Stimulated activated CD4-positive, alpha-beta T cell treated with anti-CD3 and anti-CD28 coated beads, TNF-alpha, amount 100 ng/mL, for 1 hour (primary cell): ENCODE measurements at regions not wholly inside any gene's neighbourhood (a gene's known extent, or its start where the extent isn't known, plus 50 kb on each side); places are given as distances from the start of the nearest gene placed in this dataset.

Experiments used
- DNase-seq, 3 donors: peaks; one replicate each; pipeline ENCODE4 v3.0.0-alpha.2; 2020; ENCODE audit warnings: low read depth in 3 of 3, low spot score in 1 of 3

DNA sequence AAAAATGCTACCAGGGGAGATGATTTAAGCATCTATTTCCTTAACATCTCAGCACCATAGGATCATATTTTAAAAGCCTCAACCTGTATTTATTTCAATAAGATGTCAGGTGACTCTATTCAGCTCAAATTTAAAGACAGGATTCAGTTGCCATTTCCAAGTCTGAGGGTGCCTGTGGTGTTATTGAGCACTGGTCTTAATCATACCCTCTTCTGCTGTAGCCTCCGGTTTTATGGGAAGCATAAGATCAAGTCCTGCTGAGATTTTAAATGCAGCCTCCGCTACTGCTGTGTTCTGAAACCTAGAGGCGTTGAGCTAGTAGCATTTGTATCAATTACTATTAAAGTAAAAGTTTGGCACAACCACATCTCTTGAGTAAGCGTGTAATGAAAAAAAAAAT lies 185.7 kb upstream of the NWD2 start:
- no peak for DNase-seq

- no peak for DNase-seq
Measured at GRCh38 chr4:37066159-37066558, 178.4 kb upstream of the NWD2 start.

GRCh38 chr4:37068580-37068979 lies 176.0 kb upstream of the NWD2 start:
- no peak for DNase-seq

DNA sequence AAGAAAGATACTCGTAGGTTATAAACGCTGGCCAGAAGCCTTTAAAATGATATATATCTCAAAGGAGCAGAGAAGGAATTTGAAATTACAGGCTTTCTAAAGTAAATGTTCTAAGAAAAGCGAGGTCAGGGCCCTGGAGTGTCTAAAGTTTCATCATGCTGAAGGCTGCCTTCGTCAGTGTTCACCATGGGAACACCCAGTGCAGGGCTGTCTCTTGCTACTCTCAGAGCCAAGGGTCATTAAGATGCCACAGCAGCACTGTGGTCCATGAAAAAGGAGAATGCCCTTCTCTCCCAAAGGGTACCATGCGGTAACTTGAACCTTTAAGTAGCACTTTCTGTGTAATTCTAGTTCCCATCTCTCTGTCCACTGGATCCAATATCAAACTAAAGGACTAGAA lies 174.5 kb upstream of the NWD2 start:
- no peak for DNase-seq

DNA sequence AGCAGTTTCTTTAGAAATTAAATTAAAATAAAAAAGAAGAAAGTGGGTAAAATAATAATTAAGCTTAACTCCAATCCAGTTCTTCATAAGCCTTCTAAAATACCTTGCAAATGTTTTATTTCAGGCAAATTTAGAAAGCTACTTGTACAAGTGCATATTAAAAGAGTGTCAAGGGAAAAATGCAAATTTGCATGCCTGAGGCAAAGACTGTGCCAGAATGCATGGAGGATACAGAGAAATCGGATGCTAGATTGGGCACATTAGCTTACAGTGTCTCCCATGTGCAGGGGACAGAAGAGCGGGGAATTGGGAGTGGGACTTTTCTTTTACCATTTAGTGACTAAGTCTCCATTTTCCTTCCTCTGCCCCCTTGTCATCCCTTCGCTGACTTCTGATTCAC lies 173.0 kb upstream of the NWD2 start:
- DNase-seq = no peak

GRCh38 chr4:37073226-37073840 lies 171.2 kb upstream of the NWD2 start:
- DNase-seq = no peak

DNA sequence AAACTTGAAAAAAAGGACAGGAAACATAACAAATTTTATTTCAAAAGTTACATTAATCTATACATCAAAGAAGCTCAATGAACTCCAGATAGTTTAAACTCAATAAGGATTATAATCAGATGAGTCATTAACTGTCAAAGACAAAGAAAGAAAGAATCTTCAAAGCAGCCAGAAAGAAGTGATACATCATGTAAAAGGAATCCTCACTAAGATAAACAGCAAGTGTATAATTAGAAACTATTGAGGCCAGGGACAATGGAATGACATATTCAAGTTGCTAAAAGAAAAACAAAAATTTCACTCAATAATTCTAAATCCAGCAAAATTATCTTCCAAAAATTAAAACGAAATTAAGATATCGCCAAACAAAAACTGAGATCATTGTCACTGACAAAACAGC lies 161.6 kb upstream of the NWD2 start:
- no peak for DNase-seq

GRCh38 chr4:37095925-37096324 lies 148.6 kb upstream of the NWD2 start:
- no peak for DNase-seq

DNA sequence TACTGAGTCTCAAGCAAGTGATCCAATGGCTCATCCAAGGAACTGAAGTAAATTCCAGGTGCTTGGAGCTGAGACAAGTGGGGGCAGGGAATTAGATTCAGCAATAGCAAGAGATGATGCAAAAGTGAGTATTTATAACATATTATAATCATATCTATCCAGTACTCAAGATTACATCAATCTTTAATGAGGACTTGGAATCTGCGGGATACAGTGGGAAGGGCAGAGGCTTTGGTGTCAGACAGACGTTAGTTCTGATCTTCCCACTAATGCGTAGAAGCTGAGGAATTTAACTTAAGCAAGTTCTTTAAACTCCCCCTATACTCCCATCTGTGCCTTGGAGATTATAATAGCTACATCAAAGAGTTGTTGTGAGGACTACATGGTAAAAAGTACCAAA lies 143.4 kb upstream of the NWD2 start:
- DNase-seq = no peak

- no peak for DNase-seq
Measured at GRCh38 chr4:37101686-37102085, 142.9 kb upstream of the NWD2 start.

DNA sequence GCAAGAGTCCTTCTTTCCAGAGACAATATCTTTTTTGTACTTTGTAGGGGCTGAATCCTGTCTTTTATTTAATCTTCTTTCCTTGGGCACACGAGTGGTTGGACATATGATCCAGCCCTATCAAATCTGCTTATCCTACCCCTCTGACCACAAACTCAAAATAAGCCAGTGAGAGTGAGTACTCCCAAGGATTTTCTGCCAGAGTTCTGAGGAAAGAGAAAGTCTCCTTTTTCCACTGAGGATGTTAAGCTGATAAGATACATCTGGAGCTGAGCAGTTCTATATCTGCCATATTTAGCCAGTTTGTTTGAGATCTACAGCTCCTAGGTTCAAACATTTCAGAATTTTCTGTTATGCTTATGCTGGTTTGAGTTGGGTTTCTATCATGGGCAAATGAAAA lies 134.8 kb upstream of the NWD2 start:
- no peak for DNase-seq

GRCh38 chr4:37124800-37125199 lies 119.7 kb upstream of the NWD2 start:
- no peak for DNase-seq

GRCh38 chr4:37126051-37126450 lies 118.5 kb upstream of the NWD2 start:
- DNase-seq = no peak

GRCh38 chr4:37130465-37130864 lies 114.1 kb upstream of the NWD2 start:
- no peak for DNase-seq

DNA sequence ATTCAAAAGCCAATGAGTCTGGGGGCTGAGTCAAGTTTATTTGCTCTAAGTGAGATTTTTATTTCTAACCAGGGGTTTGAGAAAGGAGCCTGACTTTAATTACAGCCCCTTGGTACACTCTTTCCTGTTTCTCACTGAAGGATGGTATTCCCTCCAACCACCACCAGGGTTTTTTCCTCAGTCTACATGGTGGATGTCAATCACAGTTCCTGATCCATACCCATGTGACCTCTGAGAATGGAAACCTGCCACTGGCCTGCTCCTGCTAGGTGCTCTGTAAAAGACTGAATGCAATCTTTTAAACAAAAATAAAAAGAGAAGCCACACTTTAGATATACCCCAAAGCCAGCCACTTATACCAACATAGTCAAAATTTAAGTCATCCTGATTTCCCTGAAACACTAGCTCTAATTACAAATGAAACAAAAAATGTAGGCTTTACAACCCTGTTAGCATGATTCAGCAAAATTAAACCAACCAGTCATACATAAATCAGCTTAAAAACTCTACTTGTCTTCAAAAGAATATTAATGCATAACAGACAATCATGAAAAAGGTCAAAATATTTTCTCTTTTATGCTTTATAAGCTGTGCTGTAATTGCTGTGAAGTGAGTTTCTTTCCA lies 112.1 kb upstream of the NWD2 start:
- DNase-seq = no peak

DNA sequence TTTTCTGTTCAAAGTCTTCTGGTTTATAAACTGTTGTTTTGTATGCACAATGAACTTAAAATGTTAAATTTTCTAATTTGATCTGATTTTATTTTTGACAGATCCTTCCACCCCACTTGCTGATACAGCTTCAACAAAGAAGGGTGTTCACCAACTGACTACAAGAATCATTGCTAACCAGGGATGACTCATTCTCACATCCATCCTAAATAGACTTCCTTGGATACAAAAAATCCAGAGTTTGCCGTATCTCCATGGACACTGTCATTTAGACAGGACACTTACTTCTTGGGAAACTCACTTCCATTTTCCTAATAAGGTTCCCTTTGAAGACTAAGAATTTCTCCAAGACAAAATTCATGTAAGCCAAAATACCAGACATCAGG lies 111.6 kb upstream of the NWD2 start:
- DNase-seq = no peak

GRCh38 chr4:37138019-37138653 lies 106.4 kb upstream of the NWD2 start:
- no peak for DNase-seq

DNA sequence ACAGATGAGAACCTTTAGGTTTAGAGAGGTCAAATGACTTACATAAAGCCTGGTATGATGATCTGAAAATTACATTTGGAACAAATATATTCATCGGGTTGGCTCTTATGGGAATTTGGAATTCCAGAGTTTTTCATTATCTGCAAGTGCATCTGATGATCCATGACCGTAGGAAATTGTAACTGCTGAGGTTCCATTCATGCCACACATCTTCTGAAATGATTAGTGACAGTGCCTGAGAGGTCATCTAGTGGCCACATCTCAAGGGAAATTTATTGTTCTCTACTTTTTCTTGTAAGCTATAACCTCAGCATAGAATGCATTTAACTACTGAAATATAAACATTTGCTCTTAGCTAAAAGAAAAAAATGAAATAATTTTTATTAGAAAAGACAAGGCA lies 105.8 kb upstream of the NWD2 start:
- DNase-seq = no peak

DNA sequence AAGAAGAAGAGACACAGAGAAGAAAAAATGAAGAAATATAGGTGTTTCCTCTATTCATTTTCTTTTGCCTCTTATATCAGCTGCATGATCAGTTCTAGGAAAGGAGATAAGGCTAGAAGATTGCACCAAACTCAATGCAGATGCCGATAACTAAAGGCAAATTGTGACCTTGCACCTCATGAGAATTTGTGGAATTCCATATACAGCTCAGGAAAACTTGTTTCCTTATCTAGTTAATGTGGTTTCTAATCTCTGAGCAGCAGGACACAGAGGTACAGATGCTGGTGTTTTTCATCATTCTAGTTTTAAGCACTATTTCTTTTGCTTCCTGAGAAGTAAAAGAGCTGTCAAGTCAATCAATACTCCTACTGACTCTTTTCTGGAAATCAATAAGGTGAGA lies 104.6 kb upstream of the NWD2 start:
- DNase-seq = no peak

GRCh38 chr4:37146260-37146659 lies 98.3 kb upstream of the NWD2 start:
- DNase-seq = no peak

DNA sequence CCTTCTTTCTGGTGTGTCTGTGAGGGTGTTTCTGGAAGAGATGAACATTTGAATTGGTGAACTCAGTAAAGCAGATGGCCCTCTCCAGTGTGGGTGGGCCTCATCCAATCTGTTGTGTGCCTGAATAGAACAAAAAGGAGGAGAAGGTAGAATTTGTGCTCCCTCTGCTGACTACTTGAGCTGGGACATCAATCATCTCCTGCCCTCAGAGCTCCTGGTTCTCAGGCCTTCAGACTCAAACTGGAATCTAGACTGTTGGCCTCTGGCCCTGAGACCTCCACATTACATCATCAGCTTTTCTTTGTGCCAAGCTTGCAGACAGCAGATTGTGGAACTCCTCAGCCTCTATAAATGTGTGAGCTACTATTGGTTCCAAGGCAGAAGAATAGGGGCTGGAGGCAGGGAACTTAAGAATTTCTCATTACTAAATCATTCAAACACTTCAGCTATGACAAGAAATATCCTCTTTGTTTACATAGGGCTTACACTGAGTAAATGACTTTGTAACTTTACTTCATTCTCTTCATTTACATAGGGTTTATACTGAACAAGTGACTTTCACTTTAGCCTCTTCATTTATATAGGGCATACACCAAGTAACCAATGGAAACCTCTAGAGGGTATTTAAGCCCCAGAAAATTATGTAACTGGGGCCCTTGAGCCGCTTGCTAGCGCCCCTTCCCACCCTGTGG lies 86.9 kb upstream of the NWD2 start:
- DNase-seq = no peak

DNA sequence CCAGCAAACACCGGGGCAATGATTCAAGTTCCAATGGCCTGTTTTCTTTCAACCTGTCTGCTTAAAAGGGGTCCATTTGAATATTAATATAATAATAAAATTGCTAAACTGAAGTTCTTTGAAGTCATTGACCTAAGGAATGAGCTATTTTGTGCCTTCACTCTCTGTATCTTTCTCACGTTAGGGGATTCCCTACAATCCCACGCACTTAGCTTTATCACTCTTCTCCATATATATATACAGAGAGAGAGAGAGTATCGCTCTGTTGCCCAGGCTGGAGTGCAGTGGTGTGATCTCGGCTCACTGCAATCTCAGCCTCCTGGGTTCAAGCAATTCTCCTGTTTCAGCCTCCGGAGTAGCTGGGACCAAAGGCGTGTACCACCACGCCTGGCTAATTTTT lies 83.9 kb upstream of the NWD2 start:
- no peak for DNase-seq
